ENCODE measurements at regions not wholly inside any gene's neighbourhood (a gene's known extent, or its start where the extent isn't known, plus 50 kb on each side); places are given as distances from the start of the nearest gene placed in this dataset.
"Not testable (repeated sequence)": the region's sequence is repeated elsewhere in the genome, so short reads cannot be mapped to it uniquely, and the experiment has no call there.

DNA sequence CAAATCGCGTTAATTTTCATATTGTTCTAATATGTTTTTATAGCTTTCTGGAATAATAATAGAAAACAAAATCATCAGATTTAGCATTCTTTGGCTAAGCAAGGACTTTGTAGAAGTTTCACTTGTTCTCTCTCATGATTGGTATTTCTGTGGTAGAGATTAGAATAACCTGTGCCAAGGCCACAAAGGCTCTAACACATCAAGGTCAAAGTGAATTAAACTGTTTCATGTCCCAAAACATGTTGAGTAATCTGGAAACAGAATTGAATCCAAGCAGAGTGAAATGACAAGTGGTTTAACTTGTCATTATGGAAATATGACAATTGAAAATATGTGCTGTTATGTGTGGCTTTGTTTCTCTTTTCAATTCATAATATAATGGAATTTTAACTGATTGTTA is 617.4 kb downstream of the CCDC85A start:
- no peak for DNase-seq (ENCODE audit: low read depth in 2 of 2)

GRCh38 chr2:56801770-56802169 is 618.0 kb downstream of the CCDC85A start:
- DNase-seq (ENCODE audit: low read depth in 2 of 2): no peak

GRCh38 chr2:56803596-56803995 is 619.8 kb downstream of the CCDC85A start:
- DNase-seq (ENCODE audit: low read depth in 2 of 2): no peak

DNA sequence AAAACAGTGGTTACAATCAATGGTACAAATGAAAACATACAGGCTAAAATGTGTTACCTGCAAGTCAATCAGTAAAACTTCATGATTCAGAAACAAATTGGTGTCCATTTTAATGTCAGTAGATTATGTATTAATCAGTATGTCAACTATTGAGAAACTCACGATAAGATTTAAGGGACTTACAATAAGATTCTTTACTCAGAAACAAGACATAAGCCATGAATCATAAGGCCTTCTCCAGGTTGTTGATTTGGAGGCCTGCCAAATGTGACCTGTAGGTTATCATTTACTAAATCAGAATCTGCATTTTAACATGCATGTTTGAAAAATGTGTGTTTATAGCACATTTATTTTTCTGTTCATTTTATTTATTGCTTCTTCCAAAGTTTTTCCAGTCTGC is 623.1 kb downstream of the CCDC85A start:
- no peak for DNase-seq (ENCODE audit: low read depth in 2 of 2)

DNA sequence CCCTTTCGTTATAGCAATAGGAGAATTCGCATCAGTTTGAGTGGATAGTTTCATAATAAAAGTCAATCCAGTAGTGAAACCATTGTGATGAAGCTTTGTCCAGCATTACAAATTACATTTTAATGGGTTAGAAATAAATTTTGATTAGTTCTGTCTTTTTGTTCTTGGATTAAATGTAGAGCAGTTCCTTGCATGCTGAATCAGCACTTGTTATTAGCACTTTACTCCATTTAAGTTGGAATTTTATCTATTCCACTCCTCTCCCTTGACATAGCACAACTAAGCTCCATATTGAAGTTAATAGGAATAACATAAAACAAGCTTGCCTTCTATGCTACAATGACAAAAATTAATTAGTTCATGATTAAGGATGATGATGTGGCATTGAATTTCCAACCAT is 624.1 kb downstream of the CCDC85A start:
- DNase-seq (ENCODE audit: low read depth in 2 of 2): no peak

GRCh38 chr2:56811401-56811800 is 627.6 kb downstream of the CCDC85A start:
- DNase-seq (ENCODE audit: low read depth in 2 of 2): no peak

DNA sequence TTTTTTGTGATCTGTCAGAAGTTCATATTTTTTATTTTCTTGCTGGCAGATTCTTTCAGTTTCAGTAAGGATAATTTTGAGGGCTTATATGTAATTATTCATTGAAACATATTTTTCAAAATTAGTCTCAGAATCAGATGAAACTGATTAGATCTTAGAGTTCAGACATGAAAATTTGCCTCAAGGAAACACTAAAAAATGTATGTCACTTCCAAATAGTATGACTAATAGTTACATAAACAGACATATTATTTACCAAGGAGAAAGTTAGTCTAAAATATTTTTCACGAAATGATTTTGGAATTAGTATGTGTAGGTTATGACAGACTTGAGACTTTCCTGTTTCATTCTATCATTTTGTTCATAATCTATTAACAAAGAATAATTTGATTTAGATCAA is 628.6 kb downstream of the CCDC85A start:
- no peak for DNase-seq (ENCODE audit: low read depth in 2 of 2)

- DNase-seq (ENCODE audit: low read depth in 2 of 2): no peak
Observed at GRCh38 chr2:56813490-56813889, 629.7 kb downstream of the CCDC85A start.

DNA sequence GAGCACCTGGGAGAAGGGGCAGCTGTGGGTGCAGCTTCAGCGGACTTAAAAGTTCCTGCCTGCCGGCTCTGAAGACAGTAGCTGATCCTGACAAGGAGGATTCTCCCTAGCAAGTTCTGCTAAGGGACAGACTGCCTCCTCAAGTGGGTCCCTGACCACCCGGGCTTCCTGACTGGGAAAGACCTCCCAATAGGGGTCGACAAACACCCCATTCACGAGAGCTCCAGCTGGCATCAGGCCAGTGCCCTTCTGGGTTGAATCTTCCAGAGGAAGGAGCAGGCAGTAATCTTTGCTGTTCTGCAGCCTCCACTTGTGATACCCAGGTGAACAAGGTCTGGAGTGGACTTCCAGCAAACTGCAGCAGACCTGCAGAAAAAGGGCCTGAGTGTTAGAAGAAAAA is 632.9 kb downstream of the CCDC85A start:
- no peak for DNase-seq (ENCODE audit: low read depth in 2 of 2)

DNA sequence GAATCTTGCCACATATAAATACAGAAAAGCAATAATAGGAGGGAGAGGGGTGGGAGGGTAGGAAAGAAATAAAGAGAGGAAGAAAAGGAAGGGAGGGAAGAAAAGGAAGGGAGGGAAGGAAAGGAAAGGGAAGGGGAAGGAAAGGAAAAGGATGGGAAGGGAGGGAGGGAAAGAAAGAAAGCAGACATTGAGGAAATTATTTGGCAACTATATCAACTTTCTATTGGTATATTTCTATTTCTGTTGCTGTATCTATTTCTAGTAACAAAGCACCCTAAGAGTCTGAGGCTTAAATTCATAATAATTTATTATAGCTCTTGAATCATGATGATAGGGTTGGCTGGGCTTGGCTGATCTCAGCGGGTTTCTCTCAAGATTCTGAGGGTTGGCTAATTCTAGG is 648.0 kb downstream of the CCDC85A start:
- DNase-seq (ENCODE audit: low read depth in 2 of 2): no peak

GRCh38 chr2:56834686-56835085 is 650.9 kb downstream of the CCDC85A start:
- no peak for DNase-seq (ENCODE audit: low read depth in 2 of 2)

- not testable (repeated sequence) for DNase-seq (ENCODE audit: low read depth in 2 of 2)
Observed at GRCh38 chr2:56840009-56840408, 656.2 kb downstream of the CCDC85A start.

GRCh38 chr2:56860991-56861390 is 677.2 kb downstream of the CCDC85A start:
- no peak for DNase-seq (ENCODE audit: low read depth in 2 of 2)

- no peak for DNase-seq (ENCODE audit: low read depth in 2 of 2)
Observed at GRCh38 chr2:56871644-56872043, 687.9 kb downstream of the CCDC85A start.

GRCh38 chr2:56874717-56875116 is 690.9 kb downstream of the CCDC85A start:
- no peak for DNase-seq (ENCODE audit: low read depth in 2 of 2)

- DNase-seq (ENCODE audit: low read depth in 2 of 2): no peak
Observed at GRCh38 chr2:56889738-56890137, 705.9 kb downstream of the CCDC85A start.

DNA sequence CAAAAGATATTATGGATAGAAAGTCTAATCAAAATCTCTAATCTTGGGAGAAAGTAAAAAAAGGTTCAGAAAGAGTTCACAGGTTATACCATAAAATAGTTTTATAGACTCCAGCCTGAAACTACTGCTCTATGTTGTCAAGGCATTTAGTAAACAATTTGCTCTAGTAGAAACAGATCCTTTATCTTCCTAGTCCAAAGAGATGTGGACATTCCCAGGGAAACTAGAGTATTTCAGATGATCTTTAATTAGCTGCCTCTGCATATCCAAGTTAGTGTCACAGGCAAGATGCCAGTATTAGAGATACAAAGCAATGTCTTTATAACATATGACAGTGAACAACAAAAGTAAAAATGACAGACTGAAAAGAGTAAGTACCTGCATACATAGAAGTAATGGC is 708.6 kb downstream of the CCDC85A start:
- DNase-seq (ENCODE audit: low read depth in 2 of 2): no peak

GRCh38 chr2:56898986-56899385 is 715.2 kb downstream of the CCDC85A start:
- no peak for DNase-seq (ENCODE audit: low read depth in 2 of 2)

DNA sequence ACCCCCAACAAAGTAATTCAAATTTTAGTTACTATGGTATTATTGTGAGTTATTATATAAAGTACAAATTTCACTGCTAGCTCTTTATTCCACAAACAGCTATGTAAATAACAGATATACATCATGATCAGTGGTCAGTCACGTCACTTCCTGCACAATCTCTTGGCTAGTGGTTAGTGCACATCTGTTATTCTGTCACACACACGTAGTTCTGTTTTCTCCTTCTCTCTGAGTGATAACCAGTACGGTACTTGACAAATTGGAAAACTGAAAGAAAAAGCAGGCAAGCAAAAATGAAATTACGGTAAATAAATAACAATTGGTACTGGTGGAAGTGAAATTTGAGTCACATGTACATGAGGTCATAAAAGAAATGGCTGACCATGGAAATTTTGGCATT is 728.7 kb downstream of the CCDC85A start:
- no peak for DNase-seq (ENCODE audit: low read depth in 2 of 2)

DNA sequence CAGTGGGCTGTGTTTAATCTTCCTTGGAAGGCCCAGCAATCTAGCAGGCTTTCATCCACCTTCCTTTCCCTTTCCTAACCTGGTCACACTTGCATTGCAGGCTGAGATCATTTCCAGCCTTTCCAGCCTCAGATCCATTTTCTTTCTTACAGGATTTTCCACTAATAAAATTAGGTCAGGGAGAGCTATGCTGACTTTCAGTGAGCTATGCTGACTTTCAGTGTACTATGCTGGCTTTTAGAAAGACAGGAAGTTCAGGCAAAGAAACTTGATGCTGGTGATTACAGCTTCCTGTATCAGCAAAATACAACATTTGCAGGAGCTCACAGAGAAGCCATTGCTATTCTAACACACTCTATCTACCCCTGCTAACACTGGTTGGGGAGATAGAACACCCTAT is 735.0 kb downstream of the CCDC85A start:
- DNase-seq (ENCODE audit: low read depth in 2 of 2): no peak

- no peak for DNase-seq (ENCODE audit: low read depth in 2 of 2)
Observed at GRCh38 chr2:56933976-56934375, 750.2 kb downstream of the CCDC85A start.

DNA sequence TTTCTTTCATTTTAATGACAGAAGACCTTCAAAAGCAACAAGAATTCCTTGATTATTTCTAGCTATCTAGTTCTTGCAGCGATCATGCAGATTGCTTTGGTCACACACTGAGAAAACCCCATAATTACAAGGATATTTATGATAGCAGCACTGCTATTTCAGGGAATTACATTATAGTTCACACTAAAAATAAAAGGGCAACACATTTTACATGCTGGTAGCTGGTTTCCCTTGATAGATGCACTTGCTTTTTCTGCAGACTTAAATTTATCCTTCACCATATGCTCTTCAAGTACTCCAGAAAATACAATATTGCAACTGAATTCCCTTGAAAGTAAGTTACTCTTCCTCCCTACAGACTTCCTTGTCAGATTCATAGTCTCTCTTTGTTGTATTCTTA is 751.1 kb downstream of the CCDC85A start:
- no peak for DNase-seq (ENCODE audit: low read depth in 2 of 2)

DNA sequence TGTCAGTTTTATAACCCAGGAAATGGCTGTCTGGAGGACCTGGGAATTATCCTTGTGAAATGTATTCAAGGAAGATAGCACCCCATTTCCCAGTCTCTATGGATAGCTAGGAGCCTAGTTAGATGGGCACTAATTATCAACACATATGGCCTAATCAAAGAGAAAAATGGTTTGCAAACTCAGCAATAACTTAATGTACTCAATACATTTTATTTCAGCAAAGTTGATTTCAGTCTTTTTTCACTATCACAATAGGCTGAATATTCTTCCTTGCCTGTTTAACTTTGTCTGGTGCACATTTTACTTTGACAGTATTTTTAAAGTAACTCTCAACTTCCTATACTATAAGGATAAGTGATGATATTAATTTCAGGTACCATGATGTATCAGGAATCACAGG is 756.3 kb downstream of the CCDC85A start:
- no peak for DNase-seq (ENCODE audit: low read depth in 2 of 2)

DNA sequence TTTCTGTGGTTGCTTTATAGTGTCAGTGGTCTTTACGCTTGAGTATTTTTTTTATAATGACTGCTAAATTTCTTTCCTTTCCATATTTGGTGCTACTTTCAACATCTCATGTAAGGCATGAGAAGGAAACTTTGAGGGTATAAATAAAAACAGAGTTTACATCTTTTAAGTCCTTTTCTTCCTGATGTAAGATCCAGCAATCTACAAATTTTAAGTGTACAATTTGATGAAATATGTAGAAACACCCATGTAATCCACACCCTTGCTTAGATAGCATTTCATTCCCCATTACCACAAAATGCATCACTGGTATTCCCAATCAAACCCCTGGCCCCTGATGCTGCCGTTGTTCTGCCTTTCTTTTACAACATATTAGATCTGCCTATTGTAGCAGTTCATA is 769.1 kb downstream of the CCDC85A start:
- no peak for DNase-seq (ENCODE audit: low read depth in 2 of 2)

GRCh38 chr2:56960581-56960980 is 776.8 kb downstream of the CCDC85A start:
- DNase-seq (ENCODE audit: low read depth in 2 of 2): no peak

All from lung microvascular endothelial cell (primary cell).